ENCODE measurements at regions not wholly inside any gene's neighbourhood (a gene's known extent, or its start where the extent isn't known, plus 50 kb on each side); places are given as distances from the start of the nearest gene placed in this dataset.

DNA sequence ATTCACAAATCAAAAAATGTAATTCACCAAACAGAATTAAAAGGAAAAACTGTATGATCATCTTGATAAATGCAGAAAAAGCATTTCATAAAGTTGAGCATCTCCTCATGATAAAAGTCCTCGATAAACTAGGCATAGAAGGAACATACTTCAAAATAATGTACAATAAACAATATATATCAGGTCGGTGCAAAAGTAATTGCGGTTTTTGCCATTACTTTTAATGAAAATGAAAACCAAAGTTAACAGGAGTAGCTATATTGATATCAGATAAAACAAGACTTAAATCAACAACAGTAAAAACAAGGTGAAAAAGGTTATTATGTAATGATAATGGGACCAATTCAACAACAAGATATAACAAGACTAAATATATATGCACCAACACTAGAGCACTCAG, 372.1 kb downstream of the RAB28 start:
- no peak for TF ChIP-seq POLR2A (IDR thresholded peaks at IDR 0.05)
- TF ChIP-seq, protein P1, sequence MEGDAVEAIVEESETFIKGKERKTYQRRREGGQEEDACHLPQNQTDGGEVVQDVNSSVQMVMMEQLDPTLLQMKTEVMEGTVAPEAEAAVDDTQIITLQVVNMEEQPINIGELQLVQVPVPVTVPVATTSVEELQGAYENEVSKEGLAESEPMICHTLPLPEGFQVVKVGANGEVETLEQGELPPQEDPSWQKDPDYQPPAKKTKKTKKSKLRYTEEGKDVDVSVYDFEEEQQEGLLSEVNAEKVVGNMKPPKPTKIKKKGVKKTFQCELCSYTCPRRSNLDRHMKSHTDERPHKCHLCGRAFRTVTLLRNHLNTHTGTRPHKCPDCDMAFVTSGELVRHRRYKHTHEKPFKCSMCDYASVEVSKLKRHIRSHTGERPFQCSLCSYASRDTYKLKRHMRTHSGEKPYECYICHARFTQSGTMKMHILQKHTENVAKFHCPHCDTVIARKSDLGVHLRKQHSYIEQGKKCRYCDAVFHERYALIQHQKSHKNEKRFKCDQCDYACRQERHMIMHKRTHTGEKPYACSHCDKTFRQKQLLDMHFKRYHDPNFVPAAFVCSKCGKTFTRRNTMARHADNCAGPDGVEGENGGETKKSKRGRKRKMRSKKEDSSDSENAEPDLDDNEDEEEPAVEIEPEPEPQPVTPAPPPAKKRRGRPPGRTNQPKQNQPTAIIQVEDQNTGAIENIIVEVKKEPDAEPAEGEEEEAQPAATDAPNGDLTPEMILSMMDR (IDR thresholded peaks at IDR 0.05), result no peak
